ENCODE measurements at regions not wholly inside any gene's neighbourhood (a gene's known extent, or its start where the extent isn't known, plus 50 kb on each side); places are given as distances from the start of the nearest gene placed in this dataset.

DNA sequence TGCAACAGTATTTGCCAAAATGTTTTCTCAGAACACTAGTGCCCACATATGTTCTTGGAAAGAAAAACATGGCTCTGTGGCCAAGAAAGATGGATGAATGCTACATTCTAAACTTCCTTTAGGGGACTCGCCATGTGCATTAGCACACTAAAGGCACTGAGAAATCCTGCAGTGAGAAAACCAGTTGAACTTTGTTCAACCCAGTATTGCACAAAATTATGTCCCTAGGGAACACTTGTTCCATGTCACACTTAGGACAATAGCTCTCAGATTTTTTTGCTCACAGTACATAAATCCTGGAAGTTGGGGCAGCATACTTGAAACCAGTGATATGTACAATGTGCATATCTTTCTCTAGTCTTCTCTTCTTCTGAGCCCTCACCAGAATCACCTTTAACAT, 96.6 kb downstream of the ADRB2 start:
- no peak overlapping the region for H3K4me3 ChIP-seq (replicated peaks; ENCODE audit: low read depth, low read length)
- TF ChIP-seq, protein P1, sequence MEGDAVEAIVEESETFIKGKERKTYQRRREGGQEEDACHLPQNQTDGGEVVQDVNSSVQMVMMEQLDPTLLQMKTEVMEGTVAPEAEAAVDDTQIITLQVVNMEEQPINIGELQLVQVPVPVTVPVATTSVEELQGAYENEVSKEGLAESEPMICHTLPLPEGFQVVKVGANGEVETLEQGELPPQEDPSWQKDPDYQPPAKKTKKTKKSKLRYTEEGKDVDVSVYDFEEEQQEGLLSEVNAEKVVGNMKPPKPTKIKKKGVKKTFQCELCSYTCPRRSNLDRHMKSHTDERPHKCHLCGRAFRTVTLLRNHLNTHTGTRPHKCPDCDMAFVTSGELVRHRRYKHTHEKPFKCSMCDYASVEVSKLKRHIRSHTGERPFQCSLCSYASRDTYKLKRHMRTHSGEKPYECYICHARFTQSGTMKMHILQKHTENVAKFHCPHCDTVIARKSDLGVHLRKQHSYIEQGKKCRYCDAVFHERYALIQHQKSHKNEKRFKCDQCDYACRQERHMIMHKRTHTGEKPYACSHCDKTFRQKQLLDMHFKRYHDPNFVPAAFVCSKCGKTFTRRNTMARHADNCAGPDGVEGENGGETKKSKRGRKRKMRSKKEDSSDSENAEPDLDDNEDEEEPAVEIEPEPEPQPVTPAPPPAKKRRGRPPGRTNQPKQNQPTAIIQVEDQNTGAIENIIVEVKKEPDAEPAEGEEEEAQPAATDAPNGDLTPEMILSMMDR (IDR thresholded peaks at IDR 0.05; ENCODE audit: insufficient read depth, low read length, poor library complexity, severe bottlenecking), result no peak
- H3K27me3 ChIP-seq (replicated peaks; ENCODE audit: control insufficient read depth, insufficient read depth, low read length), result peaks cover 2% of the 10 kb centered on the region; the same call in 1 of the 2 replicates
- H3K36me3 ChIP-seq (ENCODE audit: control insufficient read depth, insufficient read depth, low read length), result no peaks in the 10 kb centered on the region
- DNase-seq (ENCODE audit: extremely low read depth, insufficient read length), result no peak

DNA sequence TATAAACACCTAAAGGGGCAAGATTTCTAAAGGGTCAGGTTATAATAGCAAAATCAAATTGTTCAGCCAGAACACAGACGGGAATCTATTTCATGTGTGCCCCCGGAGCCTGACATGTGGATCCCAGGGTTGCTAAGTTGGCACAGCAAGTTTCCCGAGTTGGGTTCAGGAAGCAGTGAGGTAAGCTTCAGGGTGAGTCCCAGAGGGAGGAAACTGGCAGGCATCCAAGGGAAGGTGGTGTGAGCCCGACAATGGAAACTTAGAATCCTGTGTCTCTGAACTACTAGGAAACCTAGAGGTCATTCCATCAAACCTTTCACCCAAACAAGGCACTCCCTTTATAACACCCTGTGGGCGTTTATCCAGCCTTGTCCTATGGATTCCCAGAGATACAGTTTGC, 98.4 kb downstream of the ADRB2 start:
- no peaks in the 10 kb centered on the region for H3K36me3 ChIP-seq (ENCODE audit: control insufficient read depth, insufficient read depth, low read length)
- no peak for DNase-seq (ENCODE audit: extremely low read depth, insufficient read length)
- peaks cover 2% of the 10 kb centered on the region; the same call in 1 of the 2 replicates for H3K27me3 ChIP-seq (replicated peaks; ENCODE audit: control insufficient read depth, insufficient read depth, low read length)
- H3K4me3 ChIP-seq (replicated peaks; ENCODE audit: low read depth, low read length), result no peak overlapping the region
- TF ChIP-seq, protein P1 (IDR thresholded peaks at IDR 0.05; ENCODE audit: insufficient read depth, low read length, poor library complexity, severe bottlenecking), result no peak

DNA sequence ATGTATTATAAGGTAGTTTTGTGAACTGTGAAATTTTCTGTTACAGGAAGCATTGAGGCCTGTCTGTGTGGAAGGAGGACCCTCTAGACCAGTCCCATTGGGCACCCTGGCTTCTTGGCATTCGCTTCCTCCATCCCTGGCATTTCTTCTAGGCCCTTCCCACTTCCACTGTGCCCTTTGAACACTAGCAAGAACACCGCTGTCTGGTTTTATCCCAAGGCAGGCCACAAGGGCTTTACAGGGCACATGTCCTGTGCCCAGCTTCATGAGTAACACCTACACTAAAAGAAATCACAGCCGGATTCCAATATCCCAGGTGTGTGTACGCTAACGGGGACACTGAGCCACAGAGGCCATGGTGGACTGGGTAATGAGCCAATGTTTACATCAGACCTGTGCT, 99.8 kb downstream of the ADRB2 start:
- DNase-seq (ENCODE audit: extremely low read depth, insufficient read length), result no peak
- no peaks in the 10 kb centered on the region for H3K36me3 ChIP-seq (ENCODE audit: control insufficient read depth, insufficient read depth, low read length)
- no peak overlapping the region for H3K4me3 ChIP-seq (replicated peaks; ENCODE audit: low read depth, low read length)
- TF ChIP-seq, protein P1 (IDR thresholded peaks at IDR 0.05; ENCODE audit: insufficient read depth, low read length, poor library complexity, severe bottlenecking), result no peak
- no peaks in the 10 kb centered on the region for H3K27me3 ChIP-seq (replicated peaks; ENCODE audit: control insufficient read depth, insufficient read depth, low read length)

DNA sequence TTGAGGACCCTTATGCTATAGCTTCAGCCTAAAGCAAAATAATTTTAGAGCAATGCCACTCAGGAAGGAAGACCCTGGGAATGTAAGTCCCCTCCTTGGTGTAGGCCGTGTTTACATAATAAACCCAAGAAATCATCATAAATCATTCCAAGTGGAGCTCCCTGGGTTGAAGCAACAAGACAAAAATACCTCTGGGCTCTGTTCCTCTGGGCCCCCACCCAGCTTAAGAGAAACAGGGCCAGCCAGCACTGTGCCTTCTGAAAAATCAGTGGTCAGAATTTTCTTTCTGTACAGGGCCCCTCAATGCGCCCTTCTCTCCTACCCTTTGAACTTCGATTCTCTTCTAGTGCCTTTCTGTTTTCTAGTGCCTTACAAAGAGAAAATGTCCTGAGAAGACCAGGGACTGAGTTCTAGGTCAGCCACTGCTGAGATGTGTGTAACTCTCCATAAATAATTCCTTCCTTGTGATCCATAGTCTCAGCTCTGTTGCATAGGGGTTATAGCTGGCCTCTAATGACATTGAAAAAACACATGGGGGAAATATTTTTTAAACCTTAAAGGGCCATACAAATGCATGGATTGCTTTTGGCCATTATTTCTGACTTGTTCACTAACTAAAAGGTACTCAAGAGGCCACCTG, 101.0 kb downstream of the ADRB2 start:
- H3K4me3 ChIP-seq (replicated peaks; ENCODE audit: low read depth, low read length), result no peak overlapping the region
- no peaks in the 10 kb centered on the region for H3K27me3 ChIP-seq (replicated peaks; ENCODE audit: control insufficient read depth, insufficient read depth, low read length)
- no peak for DNase-seq (ENCODE audit: extremely low read depth, insufficient read length)
- H3K36me3 ChIP-seq (ENCODE audit: control insufficient read depth, insufficient read depth, low read length), result no peaks in the 10 kb centered on the region
- TF ChIP-seq, protein P1 (IDR thresholded peaks at IDR 0.05; ENCODE audit: insufficient read depth, low read length, poor library complexity, severe bottlenecking), result no peak

DNA sequence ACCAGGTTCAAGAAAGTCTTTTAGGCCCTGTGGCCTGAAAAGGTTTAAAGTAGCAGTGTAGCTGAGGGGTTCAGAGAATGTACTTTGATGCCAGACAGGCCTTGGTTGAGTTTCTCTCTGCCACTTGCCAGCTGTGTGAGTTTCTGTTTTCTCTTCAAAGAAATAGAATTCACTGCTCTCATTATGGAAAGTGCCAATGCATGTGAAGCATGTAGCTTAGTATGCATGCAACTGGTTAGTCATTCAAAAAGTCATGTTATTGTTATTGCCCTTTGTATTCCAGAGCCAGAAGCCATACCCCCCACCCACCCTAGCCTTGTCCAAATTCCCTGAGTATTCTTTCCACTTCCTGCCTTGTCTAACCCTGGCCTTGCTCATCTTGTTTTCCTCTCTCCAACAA, 101.7 kb downstream of the ADRB2 start:
- H3K36me3 ChIP-seq (ENCODE audit: control insufficient read depth, insufficient read depth, low read length), result no peaks in the 10 kb centered on the region
- TF ChIP-seq, protein P1 (IDR thresholded peaks at IDR 0.05; ENCODE audit: insufficient read depth, low read length, poor library complexity, severe bottlenecking), result no peak
- DNase-seq (ENCODE audit: extremely low read depth, insufficient read length), result no peak
- H3K4me3 ChIP-seq (replicated peaks; ENCODE audit: low read depth, low read length), result no peak overlapping the region
- H3K27me3 ChIP-seq (replicated peaks; ENCODE audit: control insufficient read depth, insufficient read depth, low read length), result no peaks in the 10 kb centered on the region; the same call in 1 of the 2 replicates

Data from GM06990 (cell line).